ENCODE measurements at regions not wholly inside any gene's neighbourhood (a gene's known extent, or its start where the extent isn't known, plus 50 kb on each side); places are given as distances from the start of the nearest gene placed in this dataset.

GRCh38 chr1:95431235-95431634 lies 197.2 kb downstream of the RWDD3 start:
- DNase-seq (ENCODE audit: low spot score) = no peak

- DNase-seq (ENCODE audit: low spot score) = no peak
Measured at GRCh38 chr1:95435611-95436010, 201.6 kb downstream of the RWDD3 start.

GRCh38 chr1:95437011-95437410 lies 203.0 kb downstream of the RWDD3 start:
- no peak for DNase-seq (ENCODE audit: low spot score)

- DNase-seq (ENCODE audit: low spot score) = no peak
Measured at GRCh38 chr1:95437781-95438180, 203.8 kb downstream of the RWDD3 start.

- no peak for DNase-seq (ENCODE audit: low spot score)
Measured at GRCh38 chr1:95438218-95438948, 204.4 kb downstream of the RWDD3 start.

- no peak for DNase-seq (ENCODE audit: low spot score)
Measured at GRCh38 chr1:95440511-95440910, 206.5 kb downstream of the RWDD3 start.

GRCh38 chr1:95449516-95449915 lies 215.5 kb downstream of the RWDD3 start:
- DNase-seq (ENCODE audit: low spot score) = no peak

- DNase-seq (ENCODE audit: low spot score) = peak; percentile 51
Measured at GRCh38 chr1:95451054-95451453, 217.0 kb downstream of the RWDD3 start.

GRCh38 chr1:95451904-95452303 lies 217.9 kb downstream of the RWDD3 start:
- no peak for DNase-seq (ENCODE audit: low spot score)

GRCh38 chr1:95453053-95453452 lies 219.0 kb downstream of the RWDD3 start:
- DNase-seq (ENCODE audit: low spot score) = no peak

- no peak for DNase-seq (ENCODE audit: low spot score)
Measured at GRCh38 chr1:95467036-95467435, 233.0 kb downstream of the RWDD3 start.

GRCh38 chr1:95475686-95476457 lies 241.9 kb downstream of the RWDD3 start:
- no peak for DNase-seq (ENCODE audit: low spot score)

GRCh38 chr1:95496307-95496706 lies 262.3 kb downstream of the RWDD3 start:
- DNase-seq (ENCODE audit: low spot score) = no peak

- DNase-seq (ENCODE audit: low spot score) = no peak
Measured at GRCh38 chr1:95496773-95497172, 262.8 kb downstream of the RWDD3 start.

GRCh38 chr1:95497566-95497965 lies 263.6 kb downstream of the RWDD3 start:
- DNase-seq (ENCODE audit: low spot score) = no peak

- no peak for DNase-seq (ENCODE audit: low spot score)
Measured at GRCh38 chr1:95503278-95504030, 269.4 kb downstream of the RWDD3 start.

GRCh38 chr1:95504321-95504720 lies 270.3 kb downstream of the RWDD3 start:
- DNase-seq (ENCODE audit: low spot score) = no peak

GRCh38 chr1:95506736-95507414 lies 272.9 kb downstream of the RWDD3 start:
- DNase-seq (ENCODE audit: low spot score) = no peak

- no peak for DNase-seq (ENCODE audit: low spot score)
Measured at GRCh38 chr1:95509989-95510388, 276.0 kb downstream of the RWDD3 start.

GRCh38 chr1:95512925-95513324 lies 278.9 kb downstream of the RWDD3 start:
- no peak for DNase-seq (ENCODE audit: low spot score)

GRCh38 chr1:95517506-95517905 lies 283.5 kb downstream of the RWDD3 start:
- no peak for DNase-seq (ENCODE audit: low spot score)

GRCh38 chr1:95518310-95518709 lies 284.3 kb downstream of the RWDD3 start:
- DNase-seq (ENCODE audit: low spot score) = no peak

Measured in NAMALWA (cell line).